ENCODE measurements at regions not wholly inside any gene's neighbourhood (a gene's known extent, or its start where the extent isn't known, plus 50 kb on each side); places are given as distances from the start of the nearest gene placed in this dataset.

GRCh38 chr2:104752504-104752903, 101.4 kb upstream of the POU3F3 start:
- Mint-ChIP-seq H3K27ac (no peak overlapping the region), H3K4me3 (no peak overlapping the region), H3K9me3 (peaks cover 4% of the 10 kb centered on the region), H3K4me1 (peaks cover 45% of the 10 kb centered on the region), H3K36me3 (peaks cover 4% of the 10 kb centered on the region), H3K27me3 (ENCODE audit: insufficient read depth, low read depth) (peaks cover 13% of the 10 kb centered on the region)
- H3K9ac ChIP-seq, result no peak overlapping the region
- no peaks in the 10 kb centered on the region for H3K9me3 ChIP-seq (ENCODE audit: low read depth)
- H3K79me2 ChIP-seq (ENCODE audit: low read depth), result no peaks in the 10 kb centered on the region
- H3K4me3 ChIP-seq, result no peak overlapping the region
- H3K36me3 ChIP-seq, result no peaks in the 10 kb centered on the region
- no peak overlapping the region for H3K27ac ChIP-seq
- H3K27me3 ChIP-seq, result no peaks in the 10 kb centered on the region
- no peak for DNase-seq (ENCODE audit: low spot score)
- TF ChIP-seq CTCF (IDR thresholded peaks at IDR 0.05) (no peak), EZH2phosphoT487 (IDR thresholded peaks at IDR 0.05) (no peak), EZH2 (IDR thresholded peaks at IDR 0.05) (no peak)
- H3F3A ChIP-seq (ENCODE audit: low read depth), result peaks cover 4% of the 10 kb centered on the region
- no peak overlapping the region for H3K4me2 ChIP-seq
- no peaks in the 10 kb centered on the region for H4K20me1 ChIP-seq (ENCODE audit: low read depth)
- H2AFZ ChIP-seq (replicated peaks), result no peak overlapping the region
- peaks cover 14% of the 10 kb centered on the region for H3K4me1 ChIP-seq

GRCh38 chr2:104755026-104755878, 98.7 kb upstream of the POU3F3 start:
- no peak overlapping the region for H3K4me3 ChIP-seq
- H3K27me3 ChIP-seq, result no peaks in the 10 kb centered on the region
- no peaks in the 10 kb centered on the region for H3K9me3 ChIP-seq (ENCODE audit: low read depth)
- Mint-ChIP-seq H3K4me3 (no peak overlapping the region), H3K9me3 (peaks cover 4% of the 10 kb centered on the region), H3K27me3 (ENCODE audit: insufficient read depth, low read depth) (peaks cover 13% of the 10 kb centered on the region), H3K36me3 (peaks cover 4% of the 10 kb centered on the region), H3K27ac (peak overlapping the region; percentile 95), H3K4me1 (peaks cover 56% of the 10 kb centered on the region)
- H3F3A ChIP-seq (ENCODE audit: low read depth), result peaks cover 22% of the 10 kb centered on the region
- no peak overlapping the region for H3K4me2 ChIP-seq
- H4K20me1 ChIP-seq (ENCODE audit: low read depth), result no peaks in the 10 kb centered on the region
- no peak overlapping the region for H3K9ac ChIP-seq
- no peaks in the 10 kb centered on the region for H3K79me2 ChIP-seq (ENCODE audit: low read depth)
- peaks cover 22% of the 10 kb centered on the region for H3K4me1 ChIP-seq
- H2AFZ ChIP-seq (replicated peaks), result peak overlapping the region; percentile 50
- TF ChIP-seq EZH2phosphoT487 (IDR thresholded peaks at IDR 0.05), result no peak
- TF ChIP-seq EZH2 (IDR thresholded peaks at IDR 0.05), result no peak
- no peak for TF ChIP-seq CTCF (IDR thresholded peaks at IDR 0.05)
- no peak for DNase-seq (ENCODE audit: low spot score)
- no peaks in the 10 kb centered on the region for H3K36me3 ChIP-seq
- no peak overlapping the region for H3K27ac ChIP-seq

- no peak overlapping the region for H3K27ac ChIP-seq
Measured at GRCh38 chr2:104756118-104756517, 97.8 kb upstream of the POU3F3 start.

More at GRCh38 chr2:104756118-104756517, 97.8 kb upstream of the POU3F3 start:
- H3K27me3 ChIP-seq, result no peaks in the 10 kb centered on the region
- H3K36me3 ChIP-seq, result no peaks in the 10 kb centered on the region
- no peaks in the 10 kb centered on the region for H3K9me3 ChIP-seq (ENCODE audit: low read depth)
- peaks cover 51% of the 10 kb centered on the region for H3K4me1 Mint-ChIP-seq
- no peak overlapping the region for H3K4me3 Mint-ChIP-seq
- H3K27me3 Mint-ChIP-seq (ENCODE audit: insufficient read depth, low read depth), result peaks cover 13% of the 10 kb centered on the region
- H3K4me1 ChIP-seq, result peaks cover 22% of the 10 kb centered on the region
- H3F3A ChIP-seq (ENCODE audit: low read depth), result peaks cover 22% of the 10 kb centered on the region
- H3K9ac ChIP-seq, result no peak overlapping the region
- TF ChIP-seq EZH2 (IDR thresholded peaks at IDR 0.05) (no peak), EZH2phosphoT487 (IDR thresholded peaks at IDR 0.05) (no peak), CTCF (IDR thresholded peaks at IDR 0.05) (no peak)
- H3K4me2 ChIP-seq, result no peak overlapping the region
- no peak overlapping the region for H2AFZ ChIP-seq (replicated peaks)
- peaks cover 4% of the 10 kb centered on the region for H3K36me3 Mint-ChIP-seq
- no peak overlapping the region for H3K4me3 ChIP-seq
- DNase-seq (ENCODE audit: low spot score), result no peak
- peaks cover 6% of the 10 kb centered on the region for H3K9me3 Mint-ChIP-seq
- H3K79me2 ChIP-seq (ENCODE audit: low read depth), result no peaks in the 10 kb centered on the region
- H3K27ac Mint-ChIP-seq, result peak overlapping the region; percentile 75
- H4K20me1 ChIP-seq (ENCODE audit: low read depth), result no peaks in the 10 kb centered on the region

Measured in neural progenitor cell (in vitro differentiated cells).